EL (cell line): ENCODE measurements at regions not wholly inside any gene's neighbourhood (a gene's known extent, or its start where the extent isn't known, plus 50 kb on each side); places are given as distances from the start of the nearest gene placed in this dataset.
"Not testable (repeated sequence)": the region's sequence is repeated elsewhere in the genome, so short reads cannot be mapped to it uniquely, and the experiment has no call there.

Source experiments
- DNase-seq: peaks from one replicate; pipeline ENCODE4 v3.0.0-alpha.2; 2016

DNA sequence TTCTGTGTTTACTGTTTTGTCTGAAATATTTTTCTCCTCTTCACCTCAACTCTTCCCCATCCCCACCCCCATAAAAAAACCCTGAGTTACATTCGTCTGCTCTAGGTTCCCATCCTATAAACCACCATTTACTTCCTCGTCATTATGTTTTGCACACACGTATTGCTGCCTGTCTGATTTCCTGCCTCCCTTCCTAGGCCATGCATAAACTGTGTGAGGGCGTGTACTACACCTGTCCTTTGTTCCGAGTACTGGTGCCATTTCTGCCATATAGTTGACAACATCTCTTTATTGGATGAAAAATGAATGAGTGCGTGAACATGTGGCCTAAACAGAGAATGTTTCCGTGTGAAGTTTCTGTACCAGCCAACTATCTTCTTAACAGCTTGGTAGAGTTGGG lies 258.5 kb upstream of the FAT1 start:
- DNase-seq: no peak

DNA sequence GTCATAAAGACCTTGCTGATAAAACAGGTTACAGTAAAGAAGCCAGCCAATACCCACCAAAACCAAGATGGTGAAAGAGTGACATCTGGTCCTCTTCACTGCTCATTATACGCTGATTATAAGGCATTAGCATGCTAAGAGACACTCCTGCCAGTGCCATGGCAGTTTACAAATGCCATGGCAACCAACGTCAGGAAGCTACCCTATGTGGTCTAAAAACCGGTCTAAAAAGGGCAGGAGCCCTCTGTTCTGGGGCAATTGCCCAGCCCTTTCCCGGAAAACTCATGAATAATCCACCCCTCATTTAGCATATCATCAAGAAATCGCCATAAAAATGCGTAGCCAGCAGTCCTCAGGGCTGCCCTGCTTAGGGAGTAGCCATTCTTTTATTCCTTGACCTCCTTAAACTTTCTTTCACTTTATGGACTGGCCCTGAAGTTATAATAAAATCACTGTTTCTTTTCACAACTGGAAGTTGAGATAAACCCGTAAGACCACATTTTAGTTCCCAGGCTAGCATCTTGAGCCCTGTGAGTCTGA lies 260.5 kb upstream of the FAT1 start:
- no peak for DNase-seq

DNA sequence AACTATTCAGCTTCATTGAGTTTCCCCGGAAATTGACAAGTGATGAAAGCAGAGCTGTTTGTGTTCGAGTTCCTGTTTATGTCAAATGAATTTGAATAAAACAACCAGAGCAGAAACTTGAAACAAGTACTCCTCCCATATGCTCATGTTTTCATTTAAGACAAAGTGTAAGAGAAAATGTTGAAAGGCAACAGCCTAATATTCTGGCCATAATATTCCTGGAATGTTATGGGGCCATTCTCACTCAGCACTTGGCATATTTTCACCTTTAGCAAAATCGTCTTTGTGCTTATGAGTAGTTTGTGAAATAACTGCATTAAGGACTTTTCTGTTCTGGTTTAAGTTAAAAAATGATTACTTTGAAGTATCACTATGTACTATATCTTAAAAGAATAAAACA lies 276.0 kb upstream of the FAT1 start:
- no peak for DNase-seq

DNA sequence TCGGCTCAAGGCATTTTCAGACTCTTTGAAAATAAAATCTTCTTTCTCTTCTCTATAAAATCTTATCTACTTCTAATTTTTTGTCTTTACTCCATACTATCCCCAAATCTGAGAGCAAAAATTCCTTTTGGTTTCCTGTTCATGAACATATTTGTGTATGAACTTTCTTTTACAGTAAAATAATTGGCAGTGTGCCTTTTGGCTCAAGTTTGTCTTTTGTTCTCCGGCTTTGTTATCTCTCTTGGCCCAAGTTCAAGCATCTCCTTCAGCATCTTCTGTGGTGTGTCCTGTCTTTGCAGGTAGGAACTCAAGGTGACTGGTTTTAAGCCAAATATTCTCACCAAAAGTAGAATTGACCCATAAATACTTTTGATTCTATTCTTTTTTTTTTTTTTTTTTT lies 276.6 kb upstream of the FAT1 start:
- no peak for DNase-seq

DNA sequence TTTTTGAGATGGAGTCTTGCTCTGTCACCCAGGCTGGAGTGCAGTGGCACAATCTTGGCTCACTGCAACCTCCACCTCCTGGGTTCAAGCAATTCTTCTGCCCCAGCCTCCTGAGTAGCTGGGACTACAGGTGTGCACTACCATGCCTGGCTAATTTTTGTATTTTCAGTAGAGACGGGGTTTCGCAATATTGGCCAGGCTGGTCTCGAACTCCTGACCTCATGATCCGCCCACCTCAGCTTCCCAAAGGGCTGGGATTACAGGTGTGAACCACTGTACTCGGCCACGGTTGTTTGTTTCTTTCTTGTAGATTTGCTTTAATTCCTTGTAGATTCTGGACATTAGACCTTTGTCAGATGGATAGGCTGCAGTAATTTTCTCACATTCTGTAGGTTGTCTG lies 278.5 kb upstream of the FAT1 start:
- DNase-seq: not testable (repeated sequence)

DNA sequence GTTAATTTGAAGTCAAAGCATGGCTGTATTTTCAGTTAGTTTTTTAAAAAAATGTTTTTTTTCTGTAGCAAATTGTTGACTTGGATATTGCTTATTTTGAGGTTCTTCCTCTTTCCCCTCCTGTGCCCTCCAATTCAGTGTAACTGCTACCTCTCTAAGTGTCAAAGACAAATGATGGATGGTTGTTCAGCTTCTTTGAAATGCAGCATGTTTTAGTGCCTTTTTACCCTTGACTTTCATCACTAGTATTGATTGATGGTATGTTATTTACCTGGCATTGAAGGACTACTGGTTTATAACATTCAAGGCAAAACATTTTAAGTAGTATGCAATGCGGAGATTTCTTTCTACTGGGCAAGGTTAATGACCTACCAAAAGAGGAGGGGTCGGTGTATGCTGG lies 281.0 kb upstream of the FAT1 start:
- no peak for DNase-seq

DNA sequence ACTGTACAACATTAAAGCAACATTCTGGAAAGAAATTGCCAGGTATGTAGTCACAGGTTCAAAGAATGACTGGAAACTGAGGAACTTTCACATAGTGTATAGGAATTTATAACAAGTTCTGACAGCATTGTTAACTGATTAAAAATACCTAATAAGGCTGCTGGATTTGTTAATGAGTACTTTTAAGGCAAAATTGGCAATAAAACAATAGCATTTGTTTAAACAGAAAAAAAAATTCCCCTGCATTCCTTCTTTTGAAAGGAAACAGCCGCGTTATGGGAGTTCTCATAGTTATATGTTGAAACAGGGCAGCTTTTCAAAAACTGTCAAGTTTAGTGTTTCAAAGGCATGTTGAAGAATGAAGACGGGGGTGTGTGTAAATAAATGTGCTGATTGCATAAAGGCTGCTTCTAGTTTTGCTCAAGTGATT lies 282.5 kb upstream of the FAT1 start:
- DNase-seq: no peak

DNA sequence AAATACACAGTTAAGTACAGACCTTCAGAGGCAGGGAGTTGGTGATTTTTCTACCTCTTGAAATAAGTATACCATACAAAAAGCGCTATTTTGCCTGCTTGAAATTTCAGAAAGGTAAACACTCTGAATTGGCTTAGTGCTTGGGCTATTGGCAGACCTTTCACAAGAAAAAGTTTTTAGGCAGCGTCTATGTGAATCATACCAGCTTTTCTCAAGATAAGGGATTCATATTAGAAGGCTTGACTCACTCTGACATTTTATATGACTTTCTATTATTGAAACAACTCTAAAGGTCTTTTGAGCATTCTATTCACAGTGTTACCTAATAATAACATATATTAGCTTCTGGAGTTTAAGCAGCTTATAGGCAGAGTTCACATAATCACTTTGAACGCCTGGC lies 286.4 kb upstream of the FAT1 start:
- no peak for DNase-seq

DNA sequence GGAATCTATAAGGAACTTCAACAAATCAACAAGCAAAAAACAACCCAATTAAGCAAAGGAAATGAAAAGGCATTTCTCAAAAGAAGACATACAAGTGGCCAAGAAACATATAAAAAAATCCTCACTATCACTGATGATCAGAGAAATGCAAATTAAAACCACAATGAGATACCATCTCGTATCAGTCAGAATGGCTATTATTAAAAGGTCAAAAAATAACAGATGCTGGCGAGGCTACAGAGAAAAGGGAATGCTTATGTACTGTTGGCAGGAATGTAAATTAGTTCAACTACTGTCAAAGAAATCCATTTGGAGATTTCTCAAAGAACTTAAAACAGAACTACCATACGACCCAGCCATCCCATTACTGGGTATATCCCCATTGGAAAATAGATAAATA lies 292.4 kb upstream of the FAT1 start:
- peak; percentile 22 for DNase-seq

DNA sequence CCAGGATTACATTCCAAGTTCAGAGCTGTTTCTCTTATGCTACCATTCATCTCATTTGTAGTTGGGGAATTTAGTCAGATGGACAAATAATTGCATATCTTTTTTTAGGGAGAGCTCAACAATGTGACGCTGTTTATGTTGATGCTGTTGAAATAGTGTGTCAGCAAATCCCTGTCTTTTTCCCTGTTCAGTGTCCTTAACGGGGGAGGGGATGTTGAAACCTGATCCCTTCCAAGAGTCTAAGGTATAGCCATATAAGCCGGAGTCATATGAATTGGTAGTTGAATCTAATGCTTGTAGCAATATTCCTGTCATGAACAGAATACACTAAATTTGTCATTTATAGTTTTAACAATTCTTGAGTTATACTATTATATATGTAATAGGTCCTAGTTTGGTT lies 293.5 kb upstream of the FAT1 start:
- DNase-seq: no peak

DNA sequence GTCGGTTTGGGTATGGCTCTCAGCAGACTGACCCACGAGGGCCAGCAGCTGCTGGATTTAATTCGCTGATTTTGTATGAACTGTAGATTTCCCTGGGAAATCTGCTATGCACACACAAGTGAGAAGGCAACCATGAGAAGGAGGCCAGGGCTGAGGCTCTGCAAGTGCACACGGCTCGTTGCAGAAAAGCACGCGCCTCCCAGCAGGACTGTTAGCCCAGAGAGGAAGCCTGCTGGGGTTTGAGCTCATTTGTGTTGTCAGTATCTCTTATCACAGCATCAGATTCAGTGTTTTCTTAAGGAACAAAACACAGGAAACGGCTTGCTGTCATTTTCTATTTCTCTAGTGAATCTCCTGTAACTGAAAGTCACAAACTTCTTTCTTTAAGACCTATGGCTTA lies 296.2 kb upstream of the FAT1 start:
- DNase-seq: no peak

DNA sequence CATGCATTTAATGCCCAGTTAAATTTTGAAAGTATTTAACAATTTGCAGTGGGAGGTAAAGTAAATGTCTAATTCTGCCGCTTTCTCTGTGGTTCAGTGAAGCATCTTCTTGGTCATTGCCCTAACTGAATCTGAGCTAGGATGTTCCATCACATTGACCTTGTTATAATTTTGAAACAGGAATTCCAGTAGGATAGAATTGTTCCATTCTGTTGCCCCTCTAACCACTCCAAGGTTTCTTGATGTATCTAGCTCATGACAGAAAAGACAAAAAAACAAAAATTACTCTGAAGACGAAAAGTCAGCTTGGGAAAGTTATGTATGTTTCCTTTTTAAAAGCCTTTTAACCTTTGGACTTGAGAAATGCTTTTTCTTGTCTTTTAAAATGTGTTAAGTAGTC lies 297.0 kb upstream of the FAT1 start:
- no peak for DNase-seq

DNA sequence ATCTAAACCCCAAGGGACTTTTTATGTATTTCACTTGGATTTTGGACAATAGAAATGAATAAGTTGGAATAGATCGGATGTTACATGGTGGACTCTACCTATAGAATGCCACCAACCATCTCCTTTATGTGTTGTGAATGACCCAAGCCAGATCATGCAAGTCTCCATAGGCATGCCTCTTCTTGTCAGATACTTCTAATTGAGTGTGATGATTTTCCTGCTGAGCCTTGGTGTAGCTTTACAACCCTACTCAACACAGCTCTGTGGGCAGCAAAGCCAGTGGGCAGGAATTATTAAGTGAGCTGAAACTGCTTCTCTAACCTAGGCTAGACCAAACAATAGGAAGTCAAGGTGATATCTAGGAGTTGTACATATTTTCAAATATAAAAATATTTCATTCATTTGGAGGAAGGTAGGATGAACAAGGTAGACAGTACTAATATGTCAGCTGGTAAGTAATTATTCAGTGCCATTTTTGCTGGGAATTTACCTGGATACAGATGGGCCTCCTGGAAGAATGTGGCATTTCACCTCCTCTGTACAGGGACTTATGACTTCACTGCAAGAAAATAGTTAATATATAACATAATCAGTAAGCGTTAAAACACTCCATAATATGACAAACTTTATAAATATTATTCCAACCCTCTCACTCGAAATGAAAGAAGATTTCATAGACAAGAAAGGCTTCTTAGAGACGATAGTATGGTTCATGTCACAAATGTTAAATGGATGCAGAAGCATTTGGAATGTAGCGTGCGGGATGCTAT lies 298.0 kb upstream of the FAT1 start:
- no peak for DNase-seq

DNA sequence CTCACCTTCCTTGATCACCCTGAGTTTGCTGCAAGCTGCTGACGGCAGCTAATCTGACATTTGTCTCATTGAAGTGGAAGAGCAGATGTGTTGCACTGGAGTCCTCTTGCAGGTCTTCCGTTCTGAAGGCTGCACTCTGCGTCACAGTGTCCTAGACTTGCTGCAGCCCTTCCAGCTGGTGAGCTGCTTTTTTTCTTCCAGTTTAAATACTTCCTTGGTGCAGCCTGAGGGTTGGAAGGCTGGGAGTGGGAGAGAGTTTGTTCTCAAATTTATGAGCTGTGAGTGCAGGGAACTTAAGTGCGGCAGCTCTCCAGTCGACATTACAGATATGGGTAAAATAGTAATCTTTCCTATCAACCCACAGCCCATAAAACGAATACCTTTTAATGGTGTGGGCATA lies 303.6 kb upstream of the FAT1 start:
- peak; percentile 20 for DNase-seq

DNA sequence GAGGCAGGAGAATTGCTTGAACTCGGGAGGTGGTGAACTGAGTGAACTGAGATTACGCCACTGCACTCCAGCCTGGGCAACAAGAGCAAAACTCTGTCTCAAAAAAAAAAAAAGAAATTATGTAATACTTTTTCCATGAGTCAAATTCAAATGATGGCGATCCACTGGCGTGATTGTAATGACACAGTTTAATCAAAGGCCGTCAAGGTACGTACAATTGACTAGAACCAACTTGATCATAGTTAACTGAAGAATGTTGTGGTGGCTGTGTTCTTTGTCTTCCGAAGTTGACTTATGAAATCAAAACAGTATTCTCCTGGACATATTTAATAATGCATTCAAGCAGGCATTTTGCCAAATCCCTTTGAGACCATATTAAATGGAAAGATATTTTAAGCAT lies 318.6 kb upstream of the FAT1 start:
- DNase-seq: no peak

DNA sequence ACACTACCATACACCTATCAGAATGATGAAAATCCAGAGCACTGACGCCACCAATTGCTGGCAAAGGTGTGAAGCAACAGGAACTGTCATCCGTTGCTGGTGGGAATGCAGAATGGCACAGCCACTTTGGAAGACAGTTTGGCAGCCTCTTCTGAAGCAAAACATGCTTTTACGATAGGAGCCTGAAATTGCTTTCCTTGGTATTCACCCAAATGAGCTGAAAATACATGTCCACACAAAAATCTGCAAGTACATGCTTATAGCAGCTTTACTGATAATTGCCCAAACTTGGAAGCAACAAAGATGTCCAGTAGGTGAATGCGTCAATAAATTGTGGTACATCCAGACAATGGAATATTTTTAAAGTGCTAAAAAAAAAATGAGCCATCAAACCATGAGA lies 322.8 kb upstream of the FAT1 start:
- no peak for DNase-seq

DNA sequence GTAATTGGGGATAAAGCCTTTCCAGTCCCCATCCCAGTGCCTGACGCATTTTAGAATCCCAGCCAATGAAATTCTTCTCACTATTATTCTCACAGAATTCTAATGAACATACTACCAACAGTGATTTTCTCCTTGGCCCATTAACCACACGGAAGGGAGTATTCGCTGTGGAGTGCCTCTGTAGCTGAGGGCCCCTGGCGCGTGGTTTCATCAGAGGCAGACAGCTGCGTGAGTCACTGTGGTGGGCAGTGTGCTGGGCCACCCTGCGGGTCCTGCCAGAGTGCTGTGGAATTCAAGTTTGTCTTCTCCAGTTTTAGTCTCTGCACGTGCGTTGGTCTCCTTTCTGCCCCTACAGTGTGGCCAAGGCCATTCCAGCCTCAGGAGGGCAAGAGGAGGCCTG lies 335.4 kb upstream of the FAT1 start:
- DNase-seq: no peak

DNA sequence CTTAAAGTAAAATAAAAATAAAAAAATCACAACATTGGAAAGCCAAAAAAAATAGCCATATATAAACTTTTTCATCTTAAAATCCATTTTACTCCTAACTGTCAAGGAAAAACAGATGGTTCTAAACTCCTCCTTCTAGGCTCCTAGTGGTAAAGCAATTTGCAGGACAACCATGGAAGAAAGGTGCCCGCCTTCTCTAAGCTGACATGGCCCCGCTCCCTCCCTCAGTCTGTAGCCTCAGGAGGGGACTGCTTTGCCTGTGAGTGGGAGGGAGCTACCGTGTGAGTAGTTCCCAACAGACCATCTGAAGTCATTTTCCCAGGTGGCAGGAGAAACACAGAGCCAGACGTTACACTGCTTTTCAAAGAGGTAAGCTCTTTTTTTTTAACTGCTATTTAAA lies 336.2 kb upstream of the FAT1 start:
- no peak for DNase-seq

DNA sequence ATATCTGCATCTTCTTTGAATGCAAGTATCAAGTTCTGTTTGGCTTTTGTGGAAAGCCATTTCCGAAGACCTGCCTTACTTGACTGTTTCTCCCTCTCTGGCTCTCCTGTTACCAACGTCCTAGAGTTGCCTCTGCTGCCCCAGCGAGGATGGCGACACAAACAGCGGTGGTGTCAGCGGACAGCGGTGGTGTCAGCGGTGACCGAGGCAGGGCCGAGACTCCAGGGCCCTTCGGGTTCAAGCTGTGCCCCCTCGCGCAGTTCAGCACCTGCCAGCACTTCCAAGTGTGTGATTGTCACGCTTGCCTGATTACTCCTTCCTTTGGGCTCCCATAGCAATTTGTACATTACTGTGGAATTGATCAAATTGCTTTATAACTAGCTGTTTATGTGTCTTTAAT lies 336.9 kb upstream of the FAT1 start:
- DNase-seq: no peak

DNA sequence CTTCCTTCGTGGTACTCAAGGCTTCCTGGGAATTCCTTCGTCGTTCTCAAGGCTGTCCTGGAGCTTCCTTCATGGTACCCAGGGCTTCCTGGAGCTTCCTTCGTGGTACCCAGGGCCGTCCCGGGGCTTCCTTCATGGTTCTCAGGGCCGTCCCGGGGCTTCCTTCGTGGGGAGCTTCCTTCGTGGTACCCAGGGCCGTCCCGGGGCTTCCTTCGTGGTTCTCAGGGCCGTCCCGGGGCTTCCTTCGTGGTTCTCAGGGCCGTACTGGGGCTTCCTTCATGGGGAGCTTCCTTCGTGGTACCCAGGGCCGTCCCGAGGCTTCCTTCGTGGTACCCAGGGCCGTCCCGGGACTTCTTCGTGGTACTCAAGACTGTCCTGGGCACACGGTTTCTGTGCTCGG lies 339.6 kb upstream of the FAT1 start:
- DNase-seq: no peak

DNA sequence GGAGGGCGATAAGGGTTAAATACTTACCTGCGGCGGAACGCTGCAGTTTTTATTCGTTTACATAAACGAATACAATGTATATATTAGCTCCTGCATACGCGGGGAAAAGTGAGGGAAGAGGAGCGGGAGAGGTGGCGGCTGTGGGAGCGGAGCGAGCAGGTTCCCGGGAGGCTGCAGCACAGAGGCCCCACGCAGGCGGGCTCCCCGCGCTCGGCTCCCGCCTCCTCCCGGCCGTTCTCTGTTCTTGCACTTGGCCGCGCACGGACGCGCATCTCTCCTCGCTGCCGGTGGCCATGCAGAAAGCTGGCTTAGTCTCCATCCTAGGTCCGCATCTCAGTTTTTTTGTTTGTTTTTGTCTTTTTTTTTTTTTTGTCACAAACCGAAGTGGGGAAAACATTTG lies 340.4 kb upstream of the FAT1 start:
- no peak for DNase-seq

DNA sequence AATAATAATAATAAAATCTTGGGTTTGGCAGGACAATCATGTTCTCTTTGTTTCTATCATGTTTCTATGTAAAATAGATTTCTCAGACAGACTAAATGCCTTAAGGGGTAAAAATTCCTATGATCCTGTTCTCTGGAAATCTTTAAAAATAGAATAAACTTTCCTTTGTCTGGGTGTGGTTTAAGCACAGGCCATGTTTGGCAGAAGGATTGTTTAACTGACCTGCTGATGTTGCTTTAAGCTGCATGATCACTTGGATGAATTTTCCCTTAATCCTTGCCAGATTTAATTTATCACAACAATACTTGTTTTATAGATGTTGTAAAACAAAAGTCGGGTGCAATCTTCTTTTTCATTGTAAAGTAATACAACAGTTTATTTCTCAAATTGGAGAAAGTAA lies 341.7 kb upstream of the FAT1 start:
- DNase-seq: no peak

DNA sequence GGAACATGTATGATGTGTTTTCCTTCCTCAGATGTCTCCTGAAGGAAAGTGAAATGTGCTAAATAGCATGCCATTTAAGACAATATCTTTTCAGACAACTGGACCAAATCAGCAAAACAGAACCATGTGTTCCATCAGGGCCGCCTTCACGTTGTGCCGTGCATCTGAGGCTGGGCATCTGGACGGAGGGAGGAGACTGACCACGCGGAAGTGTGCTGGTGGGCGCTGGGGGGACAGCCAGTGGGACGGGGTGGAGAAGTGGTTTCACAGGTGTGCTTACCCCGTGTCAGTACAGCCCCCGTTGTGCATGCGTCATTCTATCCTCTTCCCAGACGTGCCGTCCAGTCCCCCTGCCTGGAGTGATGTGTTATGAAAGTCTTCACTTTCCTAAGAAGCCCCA lies 342.1 kb upstream of the FAT1 start:
- DNase-seq: no peak

DNA sequence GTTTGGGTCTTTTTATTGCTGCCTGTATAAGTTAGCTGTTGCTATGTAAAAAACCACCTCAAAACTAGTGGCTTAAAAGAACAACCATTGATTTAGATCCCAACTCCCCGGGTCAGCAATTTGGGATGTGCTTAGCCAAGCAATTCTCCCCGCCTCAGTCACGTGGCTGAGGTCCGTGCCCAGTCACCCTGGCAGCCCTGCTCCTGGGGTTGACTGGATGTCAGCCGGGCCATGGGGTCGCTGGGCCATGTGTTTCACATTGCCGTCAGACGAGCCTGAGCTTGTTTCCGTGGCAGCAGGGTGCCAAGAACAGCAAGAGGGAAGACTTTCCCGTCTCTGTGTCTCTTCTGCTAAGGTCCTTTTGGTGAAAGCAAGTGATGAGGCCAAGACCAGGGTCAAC lies 345.7 kb upstream of the FAT1 start:
- DNase-seq: no peak

DNA sequence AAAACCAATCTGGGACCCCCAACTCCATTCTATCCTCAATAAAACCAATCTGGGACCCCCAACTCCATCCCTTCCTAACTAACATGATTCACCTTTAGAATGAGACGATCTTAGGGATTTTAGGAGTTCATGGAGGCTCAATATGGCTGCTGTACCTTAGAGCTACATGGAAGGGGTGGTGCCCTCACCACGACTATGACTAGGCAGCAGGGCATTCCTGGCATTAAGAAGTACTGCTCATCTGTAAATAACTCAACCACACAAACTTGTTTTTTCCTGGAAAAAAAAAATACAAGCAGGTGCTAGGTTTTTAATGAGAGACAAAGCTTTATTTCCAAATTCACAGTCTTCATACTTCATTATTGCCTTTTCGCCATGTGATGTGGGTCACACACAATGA lies 346.5 kb upstream of the FAT1 start:
- DNase-seq: no peak
